ENCODE measurements at regions not wholly inside any gene's neighbourhood (a gene's known extent, or its start where the extent isn't known, plus 50 kb on each side); places are given as distances from the start of the nearest gene placed in this dataset.

DNA sequence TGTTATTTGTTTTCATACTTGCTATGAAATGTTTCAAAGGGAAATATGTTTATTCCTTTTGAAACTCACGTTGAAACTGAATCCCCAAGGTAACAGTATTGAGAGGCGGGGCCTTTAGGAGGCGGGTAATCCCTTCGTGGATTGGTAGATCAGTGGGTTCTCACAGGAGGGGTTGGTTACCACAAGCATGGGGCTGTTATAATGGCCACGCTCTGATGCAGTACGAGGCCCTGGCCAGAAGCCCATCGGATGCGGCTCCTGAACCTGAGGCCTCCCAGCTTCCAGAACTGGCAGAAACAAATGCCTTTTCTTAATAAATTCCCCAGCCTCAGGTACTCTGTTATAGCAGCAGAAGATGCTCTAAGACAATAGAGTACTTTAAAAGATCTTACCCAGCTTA, 135.7 kb downstream of the ASB1 start:
- TF ChIP-seq, protein P1, sequence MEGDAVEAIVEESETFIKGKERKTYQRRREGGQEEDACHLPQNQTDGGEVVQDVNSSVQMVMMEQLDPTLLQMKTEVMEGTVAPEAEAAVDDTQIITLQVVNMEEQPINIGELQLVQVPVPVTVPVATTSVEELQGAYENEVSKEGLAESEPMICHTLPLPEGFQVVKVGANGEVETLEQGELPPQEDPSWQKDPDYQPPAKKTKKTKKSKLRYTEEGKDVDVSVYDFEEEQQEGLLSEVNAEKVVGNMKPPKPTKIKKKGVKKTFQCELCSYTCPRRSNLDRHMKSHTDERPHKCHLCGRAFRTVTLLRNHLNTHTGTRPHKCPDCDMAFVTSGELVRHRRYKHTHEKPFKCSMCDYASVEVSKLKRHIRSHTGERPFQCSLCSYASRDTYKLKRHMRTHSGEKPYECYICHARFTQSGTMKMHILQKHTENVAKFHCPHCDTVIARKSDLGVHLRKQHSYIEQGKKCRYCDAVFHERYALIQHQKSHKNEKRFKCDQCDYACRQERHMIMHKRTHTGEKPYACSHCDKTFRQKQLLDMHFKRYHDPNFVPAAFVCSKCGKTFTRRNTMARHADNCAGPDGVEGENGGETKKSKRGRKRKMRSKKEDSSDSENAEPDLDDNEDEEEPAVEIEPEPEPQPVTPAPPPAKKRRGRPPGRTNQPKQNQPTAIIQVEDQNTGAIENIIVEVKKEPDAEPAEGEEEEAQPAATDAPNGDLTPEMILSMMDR (IDR thresholded peaks at IDR 0.05): no peak
- H3K27ac Mint-ChIP-seq: no peak overlapping the region
- DNase-seq (no peak), ATAC-seq (ENCODE audit: low read depth) (no peak)
- intact Hi-C loops (cut with micrococcal nuclease): no loop called here
- H3K27me3 Mint-ChIP-seq: peaks cover 5% of the 10 kb centered on the region
- no peaks in the 10 kb centered on the region for H3K4me1 Mint-ChIP-seq
- H3K4me3 Mint-ChIP-seq: no peak overlapping the region
- POLR2A ChIA-PET: no interaction called here
- no peaks in the 10 kb centered on the region for H3K9me3 Mint-ChIP-seq
- CTCF ChIA-PET: no interaction called here
- H3K36me3 Mint-ChIP-seq (ENCODE audit: low read depth): no peaks in the 10 kb centered on the region

DNA sequence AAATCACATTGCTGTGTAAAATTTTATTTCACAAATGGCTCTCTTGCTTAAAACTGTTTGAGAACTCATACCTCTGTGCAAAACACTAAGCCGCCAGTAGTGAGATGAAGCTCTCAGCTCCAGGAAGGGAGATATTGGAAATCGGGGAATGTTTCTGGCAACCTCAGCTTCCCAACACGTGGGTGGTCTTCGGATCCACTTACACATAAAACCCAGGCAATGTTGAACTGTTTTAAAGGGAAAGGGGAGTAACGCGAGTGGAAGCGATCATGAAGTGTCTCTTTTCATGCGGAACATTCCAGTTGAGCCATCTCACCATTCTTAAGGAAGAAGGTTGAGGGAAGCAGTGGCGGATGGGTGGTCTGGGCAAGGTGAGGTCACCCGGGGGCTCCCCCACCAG, 136.8 kb downstream of the ASB1 start:
- POLR2A ChIA-PET: no interaction called here
- Mint-ChIP-seq H3K4me3 (no peak overlapping the region), H3K36me3 (ENCODE audit: low read depth) (no peaks in the 10 kb centered on the region), H3K27ac (no peak overlapping the region), H3K27me3 (peaks cover 5% of the 10 kb centered on the region), H3K9me3 (no peaks in the 10 kb centered on the region), H3K4me1 (no peaks in the 10 kb centered on the region)
- ATAC-seq (ENCODE audit: low read depth) (no peak), DNase-seq (no peak)
- CTCF ChIA-PET: no interaction called here
- intact Hi-C loops (cut with micrococcal nuclease): no loop called here
- TF ChIP-seq, protein P1 (IDR thresholded peaks at IDR 0.05): no peak

DNA sequence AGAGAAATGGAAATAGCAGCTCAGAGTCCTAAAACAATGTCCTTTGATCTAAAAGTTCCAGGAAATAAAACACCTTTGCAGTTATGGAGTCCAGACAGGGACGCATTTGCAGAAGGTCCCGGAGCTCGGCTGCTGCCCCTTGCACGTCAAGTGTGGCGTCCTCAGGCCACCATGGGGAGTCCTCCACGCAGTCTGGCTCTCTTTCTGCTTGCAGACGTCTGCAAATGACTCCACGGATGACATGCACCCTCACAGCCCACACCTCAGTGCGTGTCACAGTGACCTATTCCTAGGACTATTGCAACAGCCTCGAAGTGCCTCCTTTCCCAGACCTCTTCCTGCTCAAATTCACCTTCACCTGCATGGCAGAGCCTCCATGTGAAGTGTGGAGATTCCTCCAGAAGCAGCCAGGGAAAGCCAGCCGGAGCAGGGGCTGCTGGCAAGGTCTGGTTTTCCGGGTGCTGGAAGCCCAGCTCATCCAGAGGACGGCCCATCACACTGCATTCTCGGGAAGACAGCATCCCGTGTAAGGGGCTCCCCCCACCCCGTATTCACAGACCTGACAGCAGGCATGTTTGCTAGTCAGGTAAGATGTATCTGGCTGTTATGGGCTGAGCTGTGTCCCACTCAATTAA, 137.7 kb downstream of the ASB1 start:
- no peak for ATAC-seq (ENCODE audit: low read depth)
- CTCF ChIA-PET: no interaction called here
- intact Hi-C loops (cut with micrococcal nuclease): no loop called here
- POLR2A ChIA-PET: no interaction called here
- peaks cover 4% of the 10 kb centered on the region for H3K27me3 Mint-ChIP-seq
- no peaks in the 10 kb centered on the region for H3K36me3 Mint-ChIP-seq (ENCODE audit: low read depth)
- no peak overlapping the region for H3K4me3 Mint-ChIP-seq
- no peaks in the 10 kb centered on the region for H3K9me3 Mint-ChIP-seq
- no peak for DNase-seq
- no peaks in the 10 kb centered on the region for H3K4me1 Mint-ChIP-seq
- H3K27ac Mint-ChIP-seq: no peak overlapping the region
- TF ChIP-seq, protein P1 (IDR thresholded peaks at IDR 0.05): no peak

DNA sequence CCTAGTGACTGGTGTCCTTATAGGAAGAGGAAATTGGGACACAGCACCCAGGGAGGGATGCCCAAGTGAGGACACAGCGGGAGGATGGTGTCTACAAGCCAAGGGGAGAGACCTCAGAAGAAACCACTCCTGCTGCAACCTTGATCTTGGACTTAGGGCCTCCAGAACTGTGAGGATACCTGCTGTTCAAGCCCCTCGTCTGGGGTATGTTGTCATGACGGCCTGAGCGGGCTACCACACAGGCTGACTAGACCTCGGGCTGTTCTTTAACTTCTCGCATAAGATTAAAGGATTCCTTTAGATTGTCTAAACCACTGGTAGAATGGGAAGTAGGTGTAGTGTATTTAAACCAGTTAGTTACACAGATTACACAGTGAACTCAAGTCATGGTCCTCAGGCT, 138.3 kb downstream of the ASB1 start:
- H3K27me3 Mint-ChIP-seq: peaks cover 3% of the 10 kb centered on the region
- no peak overlapping the region for H3K4me3 Mint-ChIP-seq
- no peaks in the 10 kb centered on the region for H3K36me3 Mint-ChIP-seq (ENCODE audit: low read depth)
- no peak overlapping the region for H3K27ac Mint-ChIP-seq
- intact Hi-C loops (cut with micrococcal nuclease): no loop called here
- POLR2A ChIA-PET: no interaction called here
- DNase-seq (no peak), ATAC-seq (ENCODE audit: low read depth) (no peak)
- H3K4me1 Mint-ChIP-seq: no peaks in the 10 kb centered on the region
- CTCF ChIA-PET: no interaction called here
- TF ChIP-seq, protein P1 (IDR thresholded peaks at IDR 0.05): no peak
- H3K9me3 Mint-ChIP-seq: no peaks in the 10 kb centered on the region

DNA sequence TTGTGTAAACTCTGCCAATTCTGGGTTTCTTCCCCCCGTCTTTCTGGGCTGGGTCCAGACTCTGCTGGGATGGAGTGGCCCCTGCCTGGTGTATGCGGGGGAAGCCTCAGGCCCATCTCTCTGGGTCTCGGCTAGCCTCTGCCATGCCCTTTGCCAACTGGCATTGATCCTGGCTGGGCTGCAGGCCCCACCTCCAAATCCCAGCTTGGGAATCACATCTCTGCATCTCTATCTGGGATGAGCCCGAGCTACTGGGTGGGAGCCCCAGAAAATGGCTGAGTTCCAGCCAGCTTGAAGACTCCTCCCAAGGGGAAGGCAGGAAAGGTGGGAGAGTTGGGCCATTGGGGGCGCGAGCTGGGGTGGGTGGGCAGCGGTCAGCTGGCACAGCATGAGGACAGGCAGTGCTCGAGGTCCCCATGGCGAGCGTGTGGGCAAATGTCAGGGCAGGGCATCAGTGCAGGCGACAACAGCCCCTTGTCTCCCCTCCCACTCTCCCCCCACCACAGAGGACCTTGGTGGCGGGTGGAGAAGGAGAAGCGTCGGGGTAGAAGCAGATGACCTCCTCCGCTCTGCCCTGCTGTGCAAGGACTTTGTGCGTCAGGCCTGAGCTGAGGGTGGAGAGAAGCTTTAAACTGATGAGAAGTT, 139.4 kb downstream of the ASB1 start:
- H3K4me3 Mint-ChIP-seq: no peak overlapping the region
- ChIA-PET CTCF (no interaction called here), POLR2A (no interaction called here)
- H3K4me1 Mint-ChIP-seq: no peaks in the 10 kb centered on the region
- H3K9me3 Mint-ChIP-seq: no peaks in the 10 kb centered on the region
- no peak overlapping the region for H3K27ac Mint-ChIP-seq
- no peaks in the 10 kb centered on the region for H3K27me3 Mint-ChIP-seq
- H3K36me3 Mint-ChIP-seq (ENCODE audit: low read depth): no peaks in the 10 kb centered on the region
- intact Hi-C loops (cut with micrococcal nuclease): no loop called here
- TF ChIP-seq, protein P1 (IDR thresholded peaks at IDR 0.05): no peak
- ATAC-seq (ENCODE audit: low read depth) (no peak), DNase-seq (no peak)
